HG02623 (cell line): ENCODE measurements at regions not wholly inside any gene's neighbourhood (a gene's known extent, or its start where the extent isn't known, plus 50 kb on each side); places are given as distances from the start of the nearest gene placed in this dataset.

ENCODE experiments used
- ATAC-seq: cut with Tn5 transposase; IDR thresholded peaks from one replicate; pipeline ENCODE4 v1.9.1; 2021; ENCODE audit warnings: moderate library complexity; ENCODE audit not compliant: unreplicated experiment

GRCh38 chr13:87058786-87059329 is 612.3 kb upstream of the SLITRK5 start:
- ATAC-seq = no peak

GRCh38 chr13:87078947-87079795 is 592.0 kb upstream of the SLITRK5 start:
- ATAC-seq = no peak

GRCh38 chr13:87080100-87080779 is 590.9 kb upstream of the SLITRK5 start:
- ATAC-seq = no peak

DNA sequence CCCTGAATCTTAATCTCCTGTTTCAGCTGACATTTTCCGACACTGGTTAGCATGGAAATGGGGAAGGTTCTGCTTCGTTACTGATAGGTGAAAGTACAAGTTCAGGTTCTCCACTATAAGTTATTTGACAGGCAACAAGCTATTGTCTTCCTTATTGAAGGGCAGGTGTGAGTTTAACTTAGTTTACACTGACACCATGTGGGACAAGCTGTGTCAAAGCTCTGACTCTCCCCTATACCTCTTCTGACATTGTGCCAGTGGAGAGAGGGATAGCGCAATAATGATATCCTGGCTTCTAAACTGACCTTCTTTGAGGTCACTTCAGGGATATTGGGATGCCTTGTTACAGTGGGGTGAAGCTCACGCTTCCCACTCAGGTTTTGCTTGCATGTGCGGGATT is 587.0 kb upstream of the SLITRK5 start:
- no peak for ATAC-seq

DNA sequence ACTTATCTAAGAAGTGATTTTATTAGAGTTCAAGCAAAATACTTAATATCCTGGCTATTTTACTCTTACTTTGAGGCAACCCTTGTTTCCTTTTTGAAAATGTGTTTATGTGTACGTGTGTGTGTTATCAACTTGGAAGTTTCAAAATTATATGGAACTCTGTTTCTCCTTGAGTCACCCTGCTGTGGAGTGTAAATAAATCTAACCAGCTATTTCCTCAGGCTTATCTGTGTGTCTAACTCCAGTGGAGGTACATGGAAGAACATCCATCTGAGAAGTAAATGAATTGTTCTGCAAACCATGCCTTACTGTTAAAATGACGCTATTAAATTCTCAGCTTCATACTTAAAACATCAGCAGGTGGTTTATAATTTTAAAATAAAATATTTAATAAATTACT is 583.4 kb upstream of the SLITRK5 start:
- no peak for ATAC-seq

DNA sequence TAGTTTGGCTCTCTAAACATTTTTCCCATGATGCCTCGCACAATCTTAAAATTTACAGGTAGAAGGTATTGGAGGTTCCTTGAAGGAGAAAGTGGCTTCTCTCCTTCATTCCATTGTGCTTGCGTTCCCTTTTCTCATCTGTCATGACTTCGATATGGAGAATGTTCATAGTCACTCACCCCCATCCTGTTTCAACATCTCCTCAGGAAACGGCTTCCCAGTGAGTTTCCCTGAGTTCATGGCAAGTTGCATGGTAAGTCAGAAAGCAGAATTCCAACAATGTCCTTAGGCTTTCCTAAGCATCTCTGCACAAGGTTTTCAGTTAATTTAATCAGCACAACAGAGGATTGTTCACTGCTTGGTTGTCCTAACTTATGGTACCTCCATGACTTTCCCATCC is 581.8 kb upstream of the SLITRK5 start:
- ATAC-seq = no peak

GRCh38 chr13:87093399-87093798 is 577.8 kb upstream of the SLITRK5 start:
- ATAC-seq = no peak

- no peak for ATAC-seq
These were observed 576.5 kb upstream of the SLITRK5 start for GRCh38 chr13:87094646-87095045.

GRCh38 chr13:87100431-87100830 is 570.7 kb upstream of the SLITRK5 start:
- no peak for ATAC-seq

DNA sequence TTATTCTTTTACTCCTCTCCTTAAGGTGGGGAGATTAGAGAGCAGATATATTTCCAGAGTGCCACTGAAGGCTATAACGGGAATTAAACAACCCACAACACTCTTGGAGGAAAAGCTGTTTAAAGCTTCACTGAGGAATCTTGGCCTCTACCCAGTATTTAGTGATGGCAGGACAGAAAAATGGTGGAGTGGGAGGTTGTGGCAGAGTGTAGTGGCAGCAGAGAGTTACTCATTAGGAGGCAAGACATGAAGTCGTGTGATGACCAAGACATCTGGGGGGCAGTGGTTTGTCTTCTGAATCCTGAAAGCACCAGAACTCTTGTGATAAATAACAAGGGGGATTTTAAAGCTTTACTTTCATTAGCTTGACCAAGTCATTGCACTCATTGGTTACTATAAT is 563.5 kb upstream of the SLITRK5 start:
- no peak for ATAC-seq

- ATAC-seq = no peak
These were observed 550.7 kb upstream of the SLITRK5 start for GRCh38 chr13:87120476-87120875.

DNA sequence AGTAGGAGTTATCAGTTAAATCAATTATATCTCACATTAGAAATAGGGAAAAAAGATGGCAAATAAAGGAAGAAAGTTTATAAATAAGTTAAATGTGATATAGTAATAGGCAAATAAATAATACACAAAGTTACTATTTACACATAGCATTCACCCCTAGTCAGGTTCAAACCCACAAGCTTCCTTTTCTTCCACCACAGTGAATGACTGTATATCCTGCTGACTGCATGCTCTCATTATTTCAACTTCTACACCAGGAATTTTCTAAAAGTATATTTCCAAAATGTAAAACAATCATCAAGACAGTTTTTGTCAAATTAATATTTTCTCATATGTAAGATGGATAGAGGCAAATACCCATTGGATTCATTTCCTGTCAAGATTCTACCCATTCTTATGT is 548.6 kb upstream of the SLITRK5 start:
- no peak for ATAC-seq

DNA sequence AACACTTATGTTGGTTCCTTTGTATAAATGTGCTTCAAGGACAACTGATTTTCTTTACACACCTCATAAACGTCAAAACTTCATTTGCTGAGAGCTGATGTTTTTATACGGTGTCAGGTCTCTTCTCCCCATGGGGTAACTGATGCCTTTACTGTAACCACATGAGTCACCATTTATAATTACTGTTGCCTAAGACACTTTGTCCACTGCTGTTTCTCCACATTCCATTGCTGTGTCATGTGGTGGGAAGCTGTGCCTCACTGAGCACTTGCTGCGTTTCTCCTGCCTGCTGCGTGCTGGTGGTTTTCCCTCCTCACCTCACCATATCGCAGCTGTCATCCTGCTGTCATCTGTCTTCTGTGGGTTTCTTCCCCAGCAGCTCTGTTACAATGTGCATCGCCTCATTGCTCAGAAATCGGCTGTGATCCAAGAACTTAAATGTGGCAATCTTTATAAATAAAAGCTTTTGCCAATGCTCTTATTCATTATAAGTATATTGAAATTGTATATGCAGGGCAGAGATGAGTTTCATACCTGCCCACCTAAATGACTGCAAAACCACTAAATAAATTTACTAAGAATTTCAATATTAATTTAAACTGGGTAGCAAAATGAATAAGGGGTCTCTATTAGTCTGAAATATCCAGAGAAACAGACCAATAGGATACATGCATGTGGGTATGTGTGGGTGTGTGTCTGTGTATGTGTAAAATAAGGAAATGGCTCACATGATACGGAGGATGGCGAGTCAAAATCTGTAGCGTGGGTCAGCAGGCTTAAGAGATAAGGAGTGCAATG is 547.0 kb upstream of the SLITRK5 start:
- ATAC-seq = no peak

GRCh38 chr13:87124785-87125074 is 546.4 kb upstream of the SLITRK5 start:
- ATAC-seq = no peak

DNA sequence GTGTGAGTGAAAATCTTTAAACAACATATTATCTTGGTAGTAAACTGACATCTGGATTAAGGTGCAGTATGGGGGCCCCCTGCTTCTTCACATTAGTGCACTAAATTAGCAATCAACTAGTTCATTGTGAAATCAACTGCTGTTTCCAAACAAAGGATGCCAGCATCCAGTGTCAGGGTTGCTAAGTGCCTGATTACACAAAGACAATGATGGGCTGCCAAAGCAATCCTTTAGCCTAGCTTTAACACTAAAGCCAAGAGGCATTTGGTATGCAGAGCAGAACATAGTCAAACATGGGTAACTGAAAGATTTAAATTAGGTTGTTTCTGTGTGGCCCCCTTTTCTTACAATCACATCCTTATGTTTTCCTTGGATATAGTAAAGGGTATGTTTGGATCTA is 543.1 kb upstream of the SLITRK5 start:
- ATAC-seq = no peak

- ATAC-seq = no peak
These were observed 542.7 kb upstream of the SLITRK5 start for GRCh38 chr13:87128491-87128890.

DNA sequence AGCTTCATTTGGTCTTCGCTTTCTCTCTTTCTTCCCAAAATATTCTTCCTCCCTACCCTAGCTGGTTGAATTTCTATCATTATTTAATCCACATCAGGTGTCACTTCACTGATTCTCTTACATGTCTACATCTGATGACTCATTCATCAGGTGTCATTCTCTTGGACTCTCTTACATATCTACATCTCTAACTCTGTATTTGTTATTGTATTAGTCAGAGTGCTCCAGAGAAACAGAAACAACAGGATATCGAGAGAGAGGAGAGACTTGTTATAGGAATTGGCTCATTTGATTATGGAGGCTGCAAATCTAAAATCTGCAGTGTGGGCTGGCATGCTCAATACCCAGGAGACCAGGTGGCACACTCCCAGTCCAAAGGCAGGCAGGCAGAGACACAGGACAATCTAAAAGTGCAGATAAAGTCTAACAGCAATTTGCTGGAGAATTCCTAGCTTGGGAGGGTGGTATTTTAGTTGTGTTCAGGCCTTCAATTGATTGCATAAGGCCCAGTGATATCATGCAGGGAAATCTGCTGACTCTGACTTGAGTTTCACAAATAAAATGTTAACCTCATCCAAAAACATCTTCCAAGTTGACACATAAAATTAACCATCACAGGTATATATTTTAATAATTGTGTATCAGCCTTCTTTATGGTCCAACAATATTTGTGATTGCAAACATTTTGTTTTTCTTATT is 541.4 kb upstream of the SLITRK5 start:
- ATAC-seq = no peak

GRCh38 chr13:87130423-87130822 is 540.7 kb upstream of the SLITRK5 start:
- no peak for ATAC-seq

DNA sequence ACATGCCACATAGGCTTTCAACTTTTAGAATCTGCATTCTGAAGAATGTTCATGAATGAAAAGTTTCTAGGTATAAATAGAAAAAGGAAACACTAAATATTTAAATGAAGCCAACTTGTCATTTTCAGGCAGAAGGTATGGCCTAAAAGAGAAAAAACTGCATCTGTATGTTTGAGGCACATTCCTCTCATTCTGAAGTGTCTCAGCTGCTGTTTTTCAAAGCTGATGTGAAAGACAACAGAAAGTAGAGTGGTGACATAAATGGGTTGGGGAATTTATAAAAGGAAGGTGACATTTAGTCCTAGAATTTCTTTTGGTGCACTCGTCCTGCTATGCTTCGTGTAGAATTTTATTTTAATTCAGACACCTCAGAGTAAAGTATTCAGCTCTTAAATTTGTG is 539.6 kb upstream of the SLITRK5 start:
- ATAC-seq = no peak

GRCh38 chr13:87138866-87139265 is 532.3 kb upstream of the SLITRK5 start:
- no peak for ATAC-seq

GRCh38 chr13:87147076-87147475 is 524.1 kb upstream of the SLITRK5 start:
- ATAC-seq = no peak
